ENCODE measurements at regions not wholly inside any gene's neighbourhood (a gene's known extent, or its start where the extent isn't known, plus 50 kb on each side); places are given as distances from the start of the nearest gene placed in this dataset.

DNA sequence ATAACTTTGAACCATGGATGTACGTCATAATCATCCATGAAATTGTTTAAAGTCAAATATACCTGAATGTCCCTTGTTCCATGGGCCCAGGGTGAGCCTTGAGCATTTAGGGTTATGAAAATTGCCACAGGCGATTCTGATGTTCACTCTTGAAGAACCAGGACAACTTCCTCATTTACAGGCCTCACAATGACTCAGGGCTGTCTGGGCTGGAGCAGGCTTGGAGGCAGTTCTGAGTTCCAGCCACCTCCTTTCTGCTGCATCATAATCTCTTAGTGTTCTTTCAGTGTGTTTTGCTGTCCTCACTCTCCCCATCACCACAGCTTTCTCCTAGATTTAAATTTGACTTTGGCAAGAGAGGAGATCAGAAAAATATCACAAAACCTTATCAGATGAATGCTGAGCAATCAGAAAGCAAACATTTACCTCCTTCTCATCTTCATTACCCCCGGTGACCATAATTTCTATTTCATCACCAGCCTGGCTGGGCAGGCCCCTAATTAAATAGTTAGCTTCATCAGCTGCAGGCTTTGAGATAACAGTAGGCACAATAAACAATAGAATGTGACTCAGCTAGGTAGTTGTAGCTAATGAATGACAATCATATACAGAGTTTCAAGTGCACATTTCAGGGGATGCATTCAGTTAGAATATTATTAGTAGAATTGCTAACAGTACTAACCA lies 571.0 kb downstream of the SH2D4B start:
- no peaks in the 10 kb centered on the region for H3K27me3 Mint-ChIP-seq (ENCODE audit: unreplicated experiment)
- TF ChIP-seq, protein P1, sequence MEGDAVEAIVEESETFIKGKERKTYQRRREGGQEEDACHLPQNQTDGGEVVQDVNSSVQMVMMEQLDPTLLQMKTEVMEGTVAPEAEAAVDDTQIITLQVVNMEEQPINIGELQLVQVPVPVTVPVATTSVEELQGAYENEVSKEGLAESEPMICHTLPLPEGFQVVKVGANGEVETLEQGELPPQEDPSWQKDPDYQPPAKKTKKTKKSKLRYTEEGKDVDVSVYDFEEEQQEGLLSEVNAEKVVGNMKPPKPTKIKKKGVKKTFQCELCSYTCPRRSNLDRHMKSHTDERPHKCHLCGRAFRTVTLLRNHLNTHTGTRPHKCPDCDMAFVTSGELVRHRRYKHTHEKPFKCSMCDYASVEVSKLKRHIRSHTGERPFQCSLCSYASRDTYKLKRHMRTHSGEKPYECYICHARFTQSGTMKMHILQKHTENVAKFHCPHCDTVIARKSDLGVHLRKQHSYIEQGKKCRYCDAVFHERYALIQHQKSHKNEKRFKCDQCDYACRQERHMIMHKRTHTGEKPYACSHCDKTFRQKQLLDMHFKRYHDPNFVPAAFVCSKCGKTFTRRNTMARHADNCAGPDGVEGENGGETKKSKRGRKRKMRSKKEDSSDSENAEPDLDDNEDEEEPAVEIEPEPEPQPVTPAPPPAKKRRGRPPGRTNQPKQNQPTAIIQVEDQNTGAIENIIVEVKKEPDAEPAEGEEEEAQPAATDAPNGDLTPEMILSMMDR (IDR thresholded peaks at IDR 0.05) = no peak
- no peaks in the 10 kb centered on the region for H3K4me1 Mint-ChIP-seq (ENCODE audit: unreplicated experiment)
- peaks cover 12% of the 10 kb centered on the region for H3K9me3 Mint-ChIP-seq (ENCODE audit: unreplicated experiment)
- H3K36me3 Mint-ChIP-seq (ENCODE audit: unreplicated experiment) = no peaks in the 10 kb centered on the region
- no peak overlapping the region for H3K4me3 Mint-ChIP-seq (ENCODE audit: unreplicated experiment)
- no peak for DNase-seq (ENCODE audit: extremely low spot score, unreplicated experiment)
- H3K27ac Mint-ChIP-seq (ENCODE audit: unreplicated experiment) = no peak overlapping the region

DNA sequence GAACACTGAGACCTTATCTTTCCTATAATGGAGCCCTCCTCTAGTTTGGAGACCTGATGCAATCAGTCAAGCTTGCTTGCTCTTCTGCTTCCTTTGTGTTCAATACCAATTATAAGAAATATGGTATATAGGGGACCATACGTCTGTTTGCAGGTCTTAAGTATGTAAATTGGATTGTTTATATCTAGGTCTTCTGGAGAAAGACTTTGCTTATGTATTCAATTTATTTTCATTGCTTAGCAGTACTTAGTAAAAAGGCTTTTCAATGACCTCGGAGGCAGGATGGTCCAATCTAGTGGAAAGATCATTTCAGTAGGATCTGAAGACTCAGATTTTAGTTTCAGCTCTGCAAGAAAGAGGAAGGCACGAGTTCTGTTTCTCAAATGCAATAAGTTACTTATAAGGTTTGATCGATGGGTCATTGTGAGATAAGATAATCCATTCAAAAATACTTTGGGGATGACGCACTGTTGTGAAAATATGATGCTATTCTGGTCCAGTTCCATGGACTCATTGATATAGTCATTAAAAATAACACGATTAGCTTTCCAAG lies 571.6 kb downstream of the SH2D4B start:
- Mint-ChIP-seq H3K4me1 (ENCODE audit: unreplicated experiment) (no peaks in the 10 kb centered on the region), H3K27ac (ENCODE audit: unreplicated experiment) (no peak overlapping the region), H3K27me3 (ENCODE audit: unreplicated experiment) (no peaks in the 10 kb centered on the region), H3K36me3 (ENCODE audit: unreplicated experiment) (no peaks in the 10 kb centered on the region), H3K9me3 (ENCODE audit: unreplicated experiment) (peaks cover 12% of the 10 kb centered on the region), H3K4me3 (ENCODE audit: unreplicated experiment) (no peak overlapping the region)
- DNase-seq (ENCODE audit: extremely low spot score, unreplicated experiment) = no peak
- TF ChIP-seq, protein P1 (IDR thresholded peaks at IDR 0.05) = no peak

GRCh38 chr10:81116201-81116600 lies 578.5 kb downstream of the SH2D4B start:
- Mint-ChIP-seq H3K27me3 (ENCODE audit: unreplicated experiment) (no peaks in the 10 kb centered on the region), H3K9me3 (ENCODE audit: unreplicated experiment) (no peaks in the 10 kb centered on the region), H3K27ac (ENCODE audit: unreplicated experiment) (no peak overlapping the region), H3K4me1 (ENCODE audit: unreplicated experiment) (no peaks in the 10 kb centered on the region), H3K4me3 (ENCODE audit: unreplicated experiment) (no peak overlapping the region), H3K36me3 (ENCODE audit: unreplicated experiment) (no peaks in the 10 kb centered on the region)
- TF ChIP-seq, protein P1 (IDR thresholded peaks at IDR 0.05) = no peak
- DNase-seq (ENCODE audit: extremely low spot score, unreplicated experiment) = no peak

- Mint-ChIP-seq H3K4me1 (ENCODE audit: unreplicated experiment) (no peaks in the 10 kb centered on the region), H3K27me3 (ENCODE audit: unreplicated experiment) (no peaks in the 10 kb centered on the region), H3K36me3 (ENCODE audit: unreplicated experiment) (no peaks in the 10 kb centered on the region), H3K27ac (ENCODE audit: unreplicated experiment) (no peak overlapping the region), H3K9me3 (ENCODE audit: unreplicated experiment) (no peaks in the 10 kb centered on the region), H3K4me3 (ENCODE audit: unreplicated experiment) (no peak overlapping the region)
- DNase-seq (ENCODE audit: extremely low spot score, unreplicated experiment) = no peak
- TF ChIP-seq, protein P1 (IDR thresholded peaks at IDR 0.05) = no peak
Observed at GRCh38 chr10:81116990-81117389, 579.3 kb downstream of the SH2D4B start.

GRCh38 chr10:81127931-81128330 lies 590.2 kb downstream of the SH2D4B start:
- no peak for DNase-seq (ENCODE audit: extremely low spot score, unreplicated experiment)
- H3K9me3 Mint-ChIP-seq (ENCODE audit: unreplicated experiment) = no peaks in the 10 kb centered on the region
- no peak overlapping the region for H3K4me3 Mint-ChIP-seq (ENCODE audit: unreplicated experiment)
- TF ChIP-seq, protein P1 (IDR thresholded peaks at IDR 0.05) = no peak
- no peak overlapping the region for H3K27ac Mint-ChIP-seq (ENCODE audit: unreplicated experiment)
- no peaks in the 10 kb centered on the region for H3K36me3 Mint-ChIP-seq (ENCODE audit: unreplicated experiment)
- H3K27me3 Mint-ChIP-seq (ENCODE audit: unreplicated experiment) = no peaks in the 10 kb centered on the region
- H3K4me1 Mint-ChIP-seq (ENCODE audit: unreplicated experiment) = no peaks in the 10 kb centered on the region

Data from osteocyte (in vitro differentiated cells).